Effector memory CD4-positive, alpha-beta T cell (primary cell): ENCODE measurements at regions not wholly inside any gene's neighbourhood (a gene's known extent, or its start where the extent isn't known, plus 50 kb on each side); places are given as distances from the start of the nearest gene placed in this dataset.

ENCODE experiments used
- DNase-seq, 3 donors: peaks; one replicate each; pipeline ENCODE4 v3.0.0-alpha.2; 2020
- H3K27ac ChIP-seq: 2 replicates; pipeline ENCODE4 v1.7.0; 2013; ENCODE audit warnings: mild to moderate bottlenecking, low read length, moderate library complexity; ENCODE audit not compliant: insufficient read depth, poor library complexity, severe bottlenecking
- H3K27me3 ChIP-seq: replicated peaks from 2 replicates; pipeline ENCODE4 v1.7.0; 2013; ENCODE audit warnings: mild to moderate bottlenecking, low read length; ENCODE audit not compliant: insufficient read depth, control insufficient read depth, poor library complexity, severe bottlenecking
- H3K36me3 ChIP-seq: 2 replicates; pipeline ENCODE4 v1.7.0; 2013; ENCODE audit warnings: mild to moderate bottlenecking, low read length, moderate library complexity; ENCODE audit not compliant: control insufficient read depth, insufficient read depth
- H3K4me1 ChIP-seq: 2 replicates; pipeline ENCODE4 v1.7.0; 2013; ENCODE audit warnings: low read length, mild to moderate bottlenecking; ENCODE audit not compliant: control insufficient read depth, insufficient read depth, poor library complexity, severe bottlenecking
- H3K4me3 ChIP-seq: 2 replicates; pipeline ENCODE4 v1.7.0; 2013; ENCODE audit warnings: low read length, low read depth, mild to moderate bottlenecking; ENCODE audit not compliant: insufficient read depth, poor library complexity, severe bottlenecking
- H3K9me3 ChIP-seq: 2 replicates; pipeline ENCODE4 v1.7.0; 2013; ENCODE audit warnings: mild to moderate bottlenecking, low read length, moderate library complexity; ENCODE audit not compliant: control insufficient read depth

DNA sequence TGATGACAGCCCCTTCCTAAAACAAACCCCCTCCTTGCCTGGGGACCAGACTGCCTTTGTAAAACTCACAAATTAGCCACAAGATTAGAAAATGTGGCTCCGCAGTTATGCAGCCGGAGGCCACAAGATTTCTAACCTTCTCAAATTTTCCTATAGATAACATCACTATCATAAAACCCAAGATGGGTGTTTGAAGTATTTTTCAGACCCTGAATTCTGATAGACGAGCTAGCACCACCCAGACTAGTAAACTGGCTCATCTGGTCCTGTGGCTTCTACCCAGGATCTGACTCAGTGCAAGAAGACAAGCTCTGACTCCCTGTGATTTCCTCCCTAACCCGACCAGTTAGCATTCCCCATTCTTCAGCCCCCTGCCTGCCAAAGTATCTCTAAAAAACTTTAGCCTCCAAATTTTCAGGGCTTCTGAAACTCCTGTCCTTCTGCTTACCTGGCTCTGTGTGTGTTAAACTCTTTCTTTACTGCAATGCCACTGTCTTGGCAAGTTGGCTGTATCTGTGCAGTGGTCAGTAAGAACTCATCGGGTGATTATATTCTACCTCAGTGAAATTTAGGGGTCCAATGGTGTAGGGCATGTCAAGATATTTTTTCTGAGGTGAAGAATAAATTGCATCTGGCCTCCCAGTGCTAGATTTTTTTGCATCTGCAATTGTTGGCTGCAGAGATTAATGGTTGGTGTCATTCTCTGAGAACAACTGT, 102.1 kb downstream of the S1PR1 start:
- Histone ChIP-seq H3K4me1 (no peaks in the 10 kb centered on the region), H3K27ac (no peak overlapping the region), H3K27me3 (no peaks in the 10 kb centered on the region), H3K9me3 (no peaks in the 10 kb centered on the region), H3K36me3 (no peaks in the 10 kb centered on the region), H3K4me3 (no peak overlapping the region)
- no peak for DNase-seq

DNA sequence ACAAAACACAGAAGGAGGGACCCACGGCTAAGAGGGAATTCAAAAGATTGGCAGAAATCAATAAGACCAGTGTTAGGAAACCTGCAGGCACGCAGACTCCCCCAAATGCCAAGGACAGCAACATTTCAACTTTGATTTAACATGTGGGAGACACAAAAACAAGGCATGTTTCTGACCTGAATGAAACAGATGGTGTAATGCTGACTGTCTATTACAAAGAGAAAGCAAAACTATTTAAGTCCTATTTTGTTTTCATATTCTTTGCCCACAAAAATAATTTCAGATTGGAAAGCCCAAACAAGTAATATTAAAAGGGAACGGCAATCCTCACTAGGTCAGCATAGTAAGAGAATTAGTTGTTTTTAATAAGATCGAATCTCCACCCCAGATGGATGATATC, 107.9 kb downstream of the S1PR1 start:
- H3K9me3 ChIP-seq = no peaks in the 10 kb centered on the region
- no peaks in the 10 kb centered on the region for H3K36me3 ChIP-seq
- H3K4me3 ChIP-seq = no peak overlapping the region
- H3K27me3 ChIP-seq = no peaks in the 10 kb centered on the region
- no peak for DNase-seq
- H3K4me1 ChIP-seq = no peaks in the 10 kb centered on the region
- no peak overlapping the region for H3K27ac ChIP-seq

DNA sequence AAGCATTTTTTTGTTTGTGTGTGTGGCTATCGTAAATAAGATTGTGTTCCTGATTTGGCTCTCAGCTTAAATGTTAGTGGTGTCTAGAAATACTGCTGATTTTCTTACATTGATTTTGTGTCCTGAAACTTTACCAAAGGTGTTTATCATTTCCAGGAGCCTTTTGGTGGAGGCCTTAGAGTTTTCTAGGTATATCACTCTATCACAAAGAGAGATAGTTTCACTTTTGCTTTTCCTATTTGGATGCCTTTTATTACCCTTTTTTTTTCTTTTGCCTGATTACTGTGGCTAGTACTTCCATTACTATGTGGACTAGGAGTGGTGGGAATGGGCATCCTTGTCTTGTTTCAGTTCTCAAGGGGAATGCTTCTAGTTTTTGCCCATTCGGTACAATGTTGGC, 109.6 kb downstream of the S1PR1 start:
- H3K4me1 ChIP-seq = no peaks in the 10 kb centered on the region
- no peaks in the 10 kb centered on the region for H3K27me3 ChIP-seq
- no peaks in the 10 kb centered on the region for H3K36me3 ChIP-seq
- no peak overlapping the region for H3K4me3 ChIP-seq
- H3K9me3 ChIP-seq = no peaks in the 10 kb centered on the region
- no peak overlapping the region for H3K27ac ChIP-seq
- DNase-seq = no peak

DNA sequence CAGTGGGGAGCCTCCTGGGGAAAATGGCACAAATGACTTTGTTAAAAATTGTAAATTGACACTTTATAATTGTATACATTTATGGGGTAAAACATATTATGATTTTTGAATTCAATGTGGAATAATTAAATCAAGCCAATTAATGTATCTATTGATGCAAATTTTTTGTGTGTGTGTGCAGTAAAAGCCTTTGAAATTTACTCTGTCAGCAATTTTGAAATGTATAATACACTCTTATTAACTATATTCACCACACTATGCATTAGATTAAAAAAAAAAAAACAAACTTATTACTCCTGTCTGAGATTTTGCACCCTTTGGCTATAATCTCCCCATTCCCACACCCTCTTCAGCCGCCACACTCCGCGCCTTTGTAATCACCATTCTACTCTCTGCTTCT, 119.2 kb downstream of the S1PR1 start:
- no peaks in the 10 kb centered on the region for H3K27me3 ChIP-seq
- no peak overlapping the region for H3K27ac ChIP-seq
- no peaks in the 10 kb centered on the region for H3K9me3 ChIP-seq
- DNase-seq = no peak
- H3K4me1 ChIP-seq = no peaks in the 10 kb centered on the region
- no peak overlapping the region for H3K4me3 ChIP-seq
- no peaks in the 10 kb centered on the region for H3K36me3 ChIP-seq

DNA sequence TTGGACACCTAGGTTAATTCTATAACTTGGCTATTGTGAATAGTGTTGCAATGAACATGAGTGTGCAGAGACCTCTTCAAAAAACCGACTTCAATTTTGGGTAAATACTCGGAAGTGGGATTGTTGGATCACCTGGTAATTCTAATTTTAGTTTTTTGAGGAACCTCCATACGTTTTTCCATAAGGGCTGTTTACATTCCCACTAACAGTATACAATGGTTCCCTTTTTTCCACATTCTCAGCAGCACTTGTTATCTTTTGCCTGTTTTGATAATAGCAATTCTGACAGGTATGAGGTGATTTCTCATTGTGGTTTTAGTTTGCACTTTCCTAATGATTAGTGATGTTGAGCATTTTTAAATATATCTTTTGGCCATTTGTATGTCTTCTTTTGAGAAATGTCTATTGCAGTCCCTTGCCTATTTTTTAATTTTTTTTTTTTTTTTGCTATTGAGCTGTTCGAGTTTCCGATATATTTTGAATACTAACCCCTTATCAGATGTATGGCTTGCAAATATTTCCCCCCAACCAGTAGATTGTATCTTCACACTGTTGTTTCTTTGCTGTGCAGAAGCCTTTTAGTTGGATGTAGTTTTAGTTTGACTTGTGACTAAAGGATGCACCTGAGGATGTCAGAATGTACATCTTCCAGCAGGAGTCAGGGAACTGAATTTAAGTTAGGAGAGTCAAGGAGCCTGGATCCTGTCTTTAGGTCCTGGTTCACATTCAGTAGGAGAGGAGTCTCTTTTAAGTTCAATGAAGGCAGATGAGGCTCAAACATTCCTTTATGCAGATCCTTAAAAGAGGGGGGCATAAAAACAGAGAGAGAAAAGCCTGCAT, 120.0 kb downstream of the S1PR1 start:
- Histone ChIP-seq H3K4me3 (no peak overlapping the region), H3K27ac (no peak overlapping the region), H3K27me3 (no peaks in the 10 kb centered on the region), H3K4me1 (no peaks in the 10 kb centered on the region), H3K36me3 (no peaks in the 10 kb centered on the region), H3K9me3 (no peaks in the 10 kb centered on the region)
- no peak for DNase-seq

DNA sequence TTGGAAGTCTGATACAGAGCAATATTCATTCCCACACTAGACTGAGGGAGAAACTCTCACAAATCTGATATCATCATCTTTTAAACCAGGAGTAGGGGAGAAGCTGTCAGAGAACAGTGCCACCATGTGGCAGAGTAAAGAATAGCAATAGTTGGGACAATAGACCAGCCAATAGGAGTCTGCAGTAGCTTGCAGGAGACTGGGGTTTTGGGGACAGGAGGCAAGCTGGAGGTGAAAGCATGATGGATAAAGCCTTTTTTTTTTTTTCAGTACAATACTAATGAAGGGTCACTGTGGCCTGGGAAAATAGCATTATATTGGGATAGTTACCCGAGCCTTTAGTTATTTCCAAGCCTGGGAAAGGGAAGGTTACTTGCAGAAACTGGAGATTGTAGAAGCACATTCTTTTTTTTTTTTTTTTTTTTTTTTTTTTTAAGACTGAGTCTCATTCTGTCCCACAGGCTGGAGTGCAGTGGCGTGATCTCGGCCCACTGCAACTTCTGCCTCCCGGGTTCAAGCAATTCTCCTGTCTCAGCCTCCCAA, 120.7 kb downstream of the S1PR1 start:
- H3K36me3 ChIP-seq = no peaks in the 10 kb centered on the region
- no peaks in the 10 kb centered on the region for H3K4me1 ChIP-seq

DNA sequence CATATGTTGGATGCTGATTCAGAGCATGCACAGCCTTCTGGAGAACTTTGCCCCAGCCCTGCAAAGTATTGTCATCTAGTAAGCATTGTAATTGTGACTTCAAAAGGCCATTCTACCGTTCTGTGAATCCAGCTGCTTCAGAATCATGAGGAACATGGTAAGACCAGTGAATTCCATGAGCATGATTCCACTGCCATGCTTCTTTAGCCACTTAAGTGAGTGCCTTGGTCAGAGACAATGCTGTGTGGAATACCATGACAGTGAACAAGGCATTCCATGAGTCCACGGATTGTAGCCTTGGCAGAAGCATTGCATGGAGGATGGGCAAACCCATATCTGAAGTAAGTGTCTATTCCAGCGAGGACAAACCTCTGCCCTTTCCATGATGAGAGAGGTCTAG, 123.7 kb downstream of the S1PR1 start:
- no peaks in the 10 kb centered on the region for H3K9me3 ChIP-seq

More for the DNA sequence above, 120.7 kb downstream of the S1PR1 start:
- Histone ChIP-seq H3K27ac (no peak overlapping the region), H3K4me3 (no peak overlapping the region), H3K27me3 (no peaks in the 10 kb centered on the region), H3K9me3 (no peaks in the 10 kb centered on the region)
- peak; percentile 43 to 57 (median 44) for DNase-seq

DNA sequence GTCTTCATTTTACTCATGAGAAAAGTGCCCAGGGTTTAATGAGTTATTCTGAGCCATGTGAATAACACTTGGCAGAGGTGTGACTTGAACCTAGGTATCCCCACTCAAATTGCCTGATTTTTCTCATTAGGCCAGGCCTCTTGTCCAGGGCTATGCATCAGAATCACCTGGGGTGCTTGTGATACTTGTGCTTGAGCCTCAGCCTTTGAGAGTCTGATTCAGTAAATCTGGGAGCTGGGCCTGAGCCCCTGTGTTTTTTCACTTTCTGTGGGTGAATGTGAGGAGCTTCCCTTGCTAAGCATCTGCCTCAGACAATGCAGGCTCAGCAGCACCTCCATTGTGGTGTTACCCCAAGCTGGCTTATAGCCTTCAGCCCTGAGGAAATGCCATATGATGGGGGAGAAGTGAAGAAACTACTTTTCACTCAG, 127.1 kb downstream of the S1PR1 start:
- Histone ChIP-seq H3K4me1 (no peaks in the 10 kb centered on the region), H3K27ac (no peak overlapping the region), H3K4me3 (no peak overlapping the region), H3K36me3 (no peaks in the 10 kb centered on the region), H3K27me3 (no peaks in the 10 kb centered on the region), H3K9me3 (no peaks in the 10 kb centered on the region)
- no peak for DNase-seq

More for the DNA sequence above, 123.7 kb downstream of the S1PR1 start:
- Histone ChIP-seq H3K4me3 (no peak overlapping the region), H3K36me3 (no peaks in the 10 kb centered on the region), H3K4me1 (no peaks in the 10 kb centered on the region), H3K27me3 (no peaks in the 10 kb centered on the region), H3K27ac (no peak overlapping the region)
- DNase-seq = no peak

DNA sequence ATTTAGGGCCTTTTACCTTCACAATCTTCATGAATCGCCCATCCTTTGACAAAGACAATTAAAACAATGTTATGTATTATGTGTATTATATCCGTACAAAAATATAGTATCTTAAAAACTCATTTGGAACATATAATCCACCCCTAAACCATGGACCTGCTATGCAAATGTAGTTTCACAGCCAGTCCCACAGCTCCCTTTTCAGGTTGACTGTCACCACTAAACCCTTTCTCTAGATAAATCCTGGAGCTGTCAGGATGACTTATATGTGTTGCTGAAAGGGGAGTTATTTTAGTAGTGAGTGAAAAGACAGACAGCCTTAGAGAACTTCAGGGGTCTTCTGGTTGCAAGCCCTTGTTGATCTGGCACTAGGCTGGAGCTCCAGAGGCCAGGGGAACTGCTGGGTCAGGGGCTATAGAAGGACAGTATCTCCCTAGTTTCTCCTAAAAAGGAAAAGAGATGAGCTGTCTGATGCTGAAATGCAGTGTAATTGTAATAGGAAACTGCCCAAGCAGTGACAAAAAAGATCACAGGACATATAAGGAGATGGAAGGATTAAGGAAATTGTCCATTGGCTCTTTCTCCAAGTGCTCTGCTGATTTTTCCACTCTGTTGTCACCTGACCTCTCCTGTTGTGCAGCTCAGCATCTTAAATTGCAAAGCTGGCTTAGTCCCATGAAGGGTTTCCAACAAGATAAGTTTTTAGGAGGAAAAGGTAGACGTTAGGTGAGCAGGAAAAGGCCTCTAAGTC, 127.7 kb downstream of the S1PR1 start:
- no peaks in the 10 kb centered on the region for H3K4me1 ChIP-seq
- H3K27me3 ChIP-seq = no peaks in the 10 kb centered on the region
- H3K4me3 ChIP-seq = no peak overlapping the region
- no peak overlapping the region for H3K27ac ChIP-seq
- no peaks in the 10 kb centered on the region for H3K9me3 ChIP-seq
- no peaks in the 10 kb centered on the region for H3K36me3 ChIP-seq
- DNase-seq = no peak
